Coronary artery (tissue), 2 donors: ENCODE measurements at regions not wholly inside any gene's neighbourhood (a gene's known extent, or its start where the extent isn't known, plus 50 kb on each side); places are given as distances from the start of the nearest gene placed in this dataset.

Source experiments
- DNase-seq: peaks from one replicate; pipeline ENCODE4 v3.0.0-alpha.2; 2017; ENCODE audit warnings: low spot score
- H3K27ac ChIP-seq, 2 donors: fragments of 200-600 bp; sonication (generic); one replicate each; pipeline ENCODE4 v1.5.1; 2016 to 2019
- H3K4me3 ChIP-seq: fragments of 200-600 bp; sonication (generic); 2 replicates; pipeline ENCODE4 v1.5.1; 2016; ENCODE audit warnings: mild to moderate bottlenecking, moderate library complexity
- CTCF ChIP-seq: fragments of 200-600 bp; sonication (generic); IDR thresholded peaks from one replicate; pipeline ENCODE4 v1.5.1; 2019; ENCODE audit warnings: antibody characterized with exemption

GRCh38 chr16:6970171-6970857, 362.3 kb upstream of the RBFOX1 start:
- Histone ChIP-seq H3K4me3 (no peak overlapping the region), H3K27ac (no peak overlapping the region)
- DNase-seq: no peak
- no peak for TF ChIP-seq CTCF

DNA sequence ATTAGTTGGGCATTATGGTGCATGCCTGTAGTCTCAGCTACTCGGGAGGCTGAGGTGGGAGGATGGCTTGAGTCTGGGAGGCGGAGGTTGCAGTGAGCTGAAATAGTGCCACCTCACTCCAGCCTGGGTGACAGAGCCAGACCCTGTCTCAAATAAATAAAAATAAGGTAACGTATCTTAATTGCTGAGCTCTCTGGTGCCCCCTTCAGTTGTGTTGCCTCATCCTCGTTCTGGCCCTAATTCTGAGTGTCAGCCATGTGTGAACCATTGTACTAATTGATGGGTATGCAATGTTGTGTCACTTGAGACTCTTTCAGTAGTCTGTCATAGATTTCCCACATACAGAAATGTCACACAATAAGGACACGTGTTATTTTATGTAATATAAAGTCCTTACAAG, 363.1 kb upstream of the RBFOX1 start:
- no peak for DNase-seq
- no peak for TF ChIP-seq CTCF
- Histone ChIP-seq H3K4me3 (no peak overlapping the region), H3K27ac (no peak overlapping the region)

GRCh38 chr16:6967796-6968320, 364.8 kb upstream of the RBFOX1 start:
- TF ChIP-seq CTCF: no peak
- Histone ChIP-seq H3K4me3 (no peak overlapping the region), H3K27ac (no peak overlapping the region)
- no peak for DNase-seq

DNA sequence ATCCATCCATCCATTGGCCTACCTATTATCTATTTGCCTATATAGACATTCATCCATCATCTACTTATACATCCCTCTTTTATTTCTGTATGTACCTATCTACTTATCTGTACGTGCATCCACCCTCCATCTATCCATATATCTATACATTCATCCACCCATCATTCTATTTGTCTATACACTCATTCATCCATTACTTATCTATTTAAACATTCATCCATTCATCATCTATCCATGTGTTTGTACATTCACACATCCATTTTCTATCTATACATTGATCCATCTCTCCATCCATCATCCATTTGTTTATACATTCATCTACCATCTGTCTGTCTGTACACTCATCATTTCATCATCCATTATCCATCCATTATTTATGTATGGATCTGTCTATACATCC, 365.7 kb upstream of the RBFOX1 start:
- DNase-seq: no peak
- Histone ChIP-seq H3K4me3 (no peak overlapping the region), H3K27ac (no peak overlapping the region)
- no peak for TF ChIP-seq CTCF

- no peak overlapping the region for H3K27ac ChIP-seq
- no peak for TF ChIP-seq CTCF
- DNase-seq: no peak
- H3K4me3 ChIP-seq: no peak overlapping the region
Measured at GRCh38 chr16:6964679-6965078, 368.0 kb upstream of the RBFOX1 start.

GRCh38 chr16:6961704-6962103, 370.9 kb upstream of the RBFOX1 start:
- no peak for DNase-seq
- no peak for TF ChIP-seq CTCF
- H3K4me3 ChIP-seq: no peak overlapping the region
- H3K27ac ChIP-seq: no peak overlapping the region

- no peak overlapping the region for H3K27ac ChIP-seq
- H3K4me3 ChIP-seq: no peak overlapping the region
- no peak for DNase-seq
- TF ChIP-seq CTCF: no peak
Measured at GRCh38 chr16:6958184-6958583, 374.5 kb upstream of the RBFOX1 start.
